ENCODE measurements at regions not wholly inside any gene's neighbourhood (a gene's known extent, or its start where the extent isn't known, plus 50 kb on each side); places are given as distances from the start of the nearest gene placed in this dataset.

GRCh38 chr11:21646351-21646750 lies 546.5 kb upstream of the ANO5 start:
- TF ChIP-seq LEF1 (IDR thresholded peaks at IDR 0.05; ENCODE audit: borderline replicate concordance) (no peak), BHLHE40 (IDR thresholded peaks at IDR 0.05; ENCODE audit: borderline replicate concordance) (no peak), L3MBTL2 (conservative IDR thresholded peaks at IDR 0.05) (no peak)

Data from HEK293T (cell line).